ENCODE measurements at regions not wholly inside any gene's neighbourhood (a gene's known extent, or its start where the extent isn't known, plus 50 kb on each side); places are given as distances from the start of the nearest gene placed in this dataset.
"Not testable (repeated sequence)": the region's sequence is repeated elsewhere in the genome, so short reads cannot be mapped to it uniquely, and the experiment has no call there.

GRCh38 chr14:106489112-106489881 is 962.9 kb downstream of the TMEM121 start:
- no peak for DNase-seq

- DNase-seq = no peak
Measured at GRCh38 chr14:106490442-106490841, 964.1 kb downstream of the TMEM121 start.

GRCh38 chr14:106491851-106492250 is 965.5 kb downstream of the TMEM121 start:
- DNase-seq = no peak

DNA sequence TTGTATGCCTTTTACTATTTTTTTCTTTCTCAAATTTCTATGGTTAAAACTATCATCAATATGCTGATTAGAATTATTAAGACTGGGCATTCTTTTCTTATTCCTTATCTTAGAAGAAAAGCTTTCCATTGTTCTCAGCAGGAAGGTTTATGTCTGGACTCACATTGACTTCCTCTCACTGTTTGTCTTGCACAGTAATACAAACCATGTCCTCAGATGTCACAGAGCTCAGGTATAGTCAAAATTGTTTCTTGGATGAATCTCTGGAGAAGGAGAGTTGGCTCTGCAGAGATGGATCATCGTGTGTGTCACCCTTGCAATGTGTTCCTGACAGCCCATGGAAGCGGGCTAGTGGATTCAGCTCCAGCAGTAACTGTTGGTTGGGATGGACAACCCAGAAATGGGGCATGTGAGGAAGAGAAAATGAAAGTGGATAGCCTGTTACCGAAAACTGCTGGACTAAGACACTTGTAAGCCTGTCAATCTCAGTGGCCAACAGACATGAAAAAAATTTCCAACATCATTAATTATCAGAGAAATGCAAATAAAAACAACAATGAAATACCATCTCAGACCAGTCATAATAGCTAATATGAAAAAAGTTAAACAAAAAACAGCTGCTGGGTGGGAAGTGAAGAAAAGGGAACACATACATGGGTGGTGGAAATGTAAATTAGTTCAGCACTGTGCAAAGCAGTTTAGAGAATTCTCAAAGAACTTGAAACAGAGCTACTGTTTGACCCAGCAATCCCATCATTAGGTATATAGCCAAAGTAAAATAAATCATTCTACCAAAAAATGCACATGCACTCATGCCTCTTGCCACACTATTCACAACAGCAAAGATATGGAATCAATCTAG is 967.8 kb downstream of the TMEM121 start:
- DNase-seq = no peak

DNA sequence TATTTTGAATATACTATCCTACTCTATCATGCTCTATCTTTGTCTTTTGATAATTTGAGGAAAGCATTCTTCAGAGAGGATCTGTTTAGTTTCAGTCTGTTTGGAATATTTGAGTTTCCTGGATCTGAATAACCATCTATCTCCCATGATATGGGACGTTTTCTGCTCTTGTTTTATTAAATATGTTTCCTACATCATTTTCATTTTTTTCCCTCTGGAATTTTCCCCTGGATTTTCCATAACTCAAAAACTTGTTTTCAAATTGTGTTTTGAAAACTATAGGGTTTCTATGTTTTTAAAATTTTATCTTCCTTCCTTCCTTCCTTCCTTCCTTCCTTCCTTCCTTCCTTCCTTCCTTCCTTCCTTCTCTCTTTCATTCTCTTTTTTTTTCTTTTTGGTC is 974.2 kb downstream of the TMEM121 start:
- no peak for DNase-seq

GRCh38 chr14:106501898-106502297 is 975.5 kb downstream of the TMEM121 start:
- DNase-seq = no peak

- no peak for DNase-seq
Measured at GRCh38 chr14:106505366-106505765, 979.0 kb downstream of the TMEM121 start.

- no peak for DNase-seq
Measured at GRCh38 chr14:106506881-106507305, 980.5 kb downstream of the TMEM121 start.

DNA sequence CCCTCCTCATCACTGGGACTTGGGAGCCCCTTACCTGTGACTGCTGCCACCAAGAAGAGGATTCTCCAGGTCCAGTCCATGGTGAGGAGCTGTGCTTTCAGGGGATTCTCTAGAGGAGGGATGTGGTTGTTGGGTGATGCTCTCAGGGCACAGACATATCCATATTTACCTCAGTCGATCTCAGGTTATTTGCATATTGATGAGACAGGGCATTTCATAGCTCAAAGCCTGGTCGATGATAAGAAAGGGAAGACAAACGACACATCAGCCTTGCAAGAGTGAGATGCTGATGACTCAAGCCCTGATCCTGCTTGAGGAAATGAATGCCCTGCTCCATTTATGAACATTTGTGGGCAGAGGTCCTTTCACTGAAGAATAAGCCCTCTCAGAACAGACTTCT is 981.0 kb downstream of the TMEM121 start:
- DNase-seq = no peak

- no peak for DNase-seq
Measured at GRCh38 chr14:106508216-106508615, 981.8 kb downstream of the TMEM121 start.

DNA sequence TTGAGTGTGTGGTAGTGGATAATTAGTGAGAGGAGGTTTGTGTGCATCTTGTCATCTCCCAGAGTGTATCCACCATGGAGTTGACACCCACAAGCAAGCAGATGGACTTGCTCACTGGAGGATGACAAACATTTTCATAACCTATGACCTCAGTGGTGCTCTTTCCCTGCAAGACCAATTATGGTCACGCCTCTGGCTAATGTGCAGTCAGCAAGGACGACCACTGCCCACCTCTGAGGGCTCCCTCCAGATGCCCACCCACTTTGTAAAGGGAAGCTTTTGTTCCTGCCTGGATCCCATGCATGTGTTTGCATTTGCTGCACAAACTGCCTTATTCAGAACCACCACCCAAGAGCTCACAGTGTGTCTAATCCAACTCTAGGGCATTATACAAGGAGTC is 982.8 kb downstream of the TMEM121 start:
- no peak for DNase-seq

DNA sequence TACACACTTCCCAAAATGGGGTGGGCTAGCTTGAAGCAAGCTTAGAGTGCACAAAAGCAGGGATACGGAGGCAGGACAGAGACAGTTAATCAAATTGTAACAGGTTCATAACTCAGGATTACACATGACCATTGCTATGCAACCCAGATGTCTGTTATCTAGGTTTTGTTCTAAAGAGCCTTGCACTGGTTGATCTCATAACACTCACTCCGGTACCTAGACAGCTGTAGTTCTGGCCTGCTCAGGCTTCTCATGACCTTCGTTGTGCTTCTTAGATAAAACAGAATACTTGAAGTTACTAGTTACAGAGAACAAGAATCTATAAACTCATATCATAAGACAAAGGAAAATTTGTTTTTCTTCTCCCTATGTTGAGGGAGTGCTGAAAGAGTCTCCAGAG is 983.4 kb downstream of the TMEM121 start:
- DNase-seq = no peak

GRCh38 chr14:106511006-106511799 is 984.8 kb downstream of the TMEM121 start:
- no peak for DNase-seq

DNA sequence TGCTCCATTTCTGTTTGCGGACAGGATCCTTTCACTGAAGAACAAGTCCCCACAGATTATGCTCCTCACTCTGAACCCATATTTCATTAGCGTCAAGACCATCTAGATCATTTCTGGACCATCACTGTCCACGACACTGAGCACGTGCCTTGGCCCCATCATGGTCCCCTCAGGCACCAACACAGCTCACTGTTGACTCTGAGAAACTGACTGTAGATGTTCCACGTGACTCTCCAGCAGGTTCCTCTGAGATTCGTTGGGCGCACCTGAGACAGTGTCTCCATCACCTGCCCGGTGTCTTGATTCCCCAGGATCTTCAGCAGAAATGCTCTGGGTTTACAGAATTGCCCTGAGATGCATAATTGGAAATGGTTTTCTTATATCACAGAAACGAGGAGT is 985.4 kb downstream of the TMEM121 start:
- DNase-seq = no peak

DNA sequence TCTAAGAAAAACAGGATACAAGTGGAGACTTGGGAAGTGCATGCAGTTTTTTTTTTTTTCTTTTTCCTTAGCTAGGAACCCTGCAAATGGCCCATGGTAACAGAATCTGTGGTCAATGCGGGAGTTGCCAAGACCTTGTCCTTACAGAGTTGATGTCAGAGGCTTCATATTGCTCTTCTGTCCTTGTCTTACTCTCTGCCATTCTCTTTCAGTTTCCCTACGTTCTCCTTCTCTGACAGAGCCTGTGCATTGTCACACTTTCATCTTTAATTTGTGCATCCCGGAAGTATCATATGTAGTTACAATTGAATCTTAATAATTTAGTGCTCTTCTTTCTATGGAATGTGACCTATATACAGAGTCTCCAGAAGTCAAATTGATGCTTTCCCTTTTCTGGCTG is 986.9 kb downstream of the TMEM121 start:
- DNase-seq = no peak

DNA sequence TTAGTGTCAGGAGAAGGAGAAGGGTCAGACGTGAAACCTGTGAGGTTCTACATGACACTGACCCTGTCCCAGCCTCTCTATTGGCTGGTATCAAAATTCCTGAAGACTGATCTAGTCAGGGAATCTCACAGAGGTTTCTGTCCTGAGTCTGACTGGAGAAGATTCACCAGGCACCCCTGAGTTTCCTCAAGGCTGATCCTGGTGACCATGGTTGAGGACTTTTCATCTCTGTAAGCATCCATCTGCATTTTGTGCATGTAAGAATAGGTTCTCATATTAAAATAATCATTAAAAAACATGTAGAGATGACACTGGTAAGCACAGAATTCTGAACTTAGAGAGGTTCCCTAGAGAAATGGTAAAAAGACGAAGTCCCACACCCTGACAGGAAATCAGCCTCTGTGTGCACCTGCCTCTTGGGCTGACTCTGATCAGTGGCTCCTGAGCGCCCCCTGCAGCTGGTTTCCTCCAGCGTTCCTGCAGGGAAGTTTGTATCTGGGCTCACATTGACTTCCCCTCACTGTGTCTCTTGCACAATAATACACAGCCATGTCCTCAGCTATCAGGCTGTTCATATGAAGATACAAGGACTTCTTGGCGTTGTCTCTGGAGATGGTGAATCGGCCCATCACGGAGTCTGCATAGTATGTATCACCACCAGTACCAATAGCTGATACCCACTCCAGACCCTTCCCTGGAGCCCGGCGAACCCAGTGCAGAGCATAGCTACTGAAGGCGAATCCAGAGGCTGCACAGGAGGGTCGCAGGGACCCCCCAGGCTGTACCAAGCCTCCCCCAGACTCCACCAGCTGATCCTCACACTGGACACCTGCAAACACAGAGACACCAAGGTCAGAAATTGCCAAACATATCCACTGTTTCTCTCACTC is 991.9 kb downstream of the TMEM121 start:
- DNase-seq = no peak

DNA sequence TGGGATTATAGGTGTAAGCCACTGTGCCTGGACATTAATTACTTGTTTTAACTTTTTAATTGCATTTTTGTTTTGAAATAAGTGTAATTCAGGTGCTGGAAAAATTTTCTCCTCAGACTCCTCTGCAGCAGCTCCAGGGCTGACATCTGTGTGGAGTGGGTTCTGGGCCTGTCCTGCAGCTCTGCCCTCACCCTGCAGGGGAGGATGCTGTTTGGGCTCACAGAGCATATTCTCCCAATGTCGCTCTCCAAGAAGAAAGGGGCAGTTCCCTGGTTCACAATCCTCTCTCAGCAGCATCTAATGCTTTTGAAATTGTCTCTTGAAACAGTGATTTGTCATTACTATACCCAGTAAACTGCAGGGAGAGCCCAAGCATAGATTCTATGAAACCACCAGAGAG is 995.7 kb downstream of the TMEM121 start:
- DNase-seq = not testable (repeated sequence)

DNA sequence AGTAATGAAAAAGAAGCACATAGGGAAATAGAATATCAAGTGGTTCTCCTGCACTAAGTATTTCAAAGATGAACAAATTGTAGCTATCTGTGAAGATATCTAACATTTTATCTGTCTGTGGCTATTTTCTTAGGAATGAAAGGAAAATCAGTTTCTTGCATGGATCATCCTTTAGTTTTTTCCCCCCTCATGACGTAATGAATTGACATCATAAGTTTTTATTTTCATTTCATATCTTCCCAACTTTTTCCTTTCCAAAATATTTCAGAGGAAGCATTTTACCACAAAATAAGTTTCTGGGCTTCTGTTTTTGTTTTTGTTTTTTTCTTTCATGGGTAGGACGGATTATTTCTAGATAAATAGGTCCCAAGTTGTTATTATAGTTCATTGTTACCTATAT is 996.6 kb downstream of the TMEM121 start:
- no peak for DNase-seq

- no peak for DNase-seq
Measured at GRCh38 chr14:106528717-106529116, 1002.3 kb downstream of the TMEM121 start.

DNA sequence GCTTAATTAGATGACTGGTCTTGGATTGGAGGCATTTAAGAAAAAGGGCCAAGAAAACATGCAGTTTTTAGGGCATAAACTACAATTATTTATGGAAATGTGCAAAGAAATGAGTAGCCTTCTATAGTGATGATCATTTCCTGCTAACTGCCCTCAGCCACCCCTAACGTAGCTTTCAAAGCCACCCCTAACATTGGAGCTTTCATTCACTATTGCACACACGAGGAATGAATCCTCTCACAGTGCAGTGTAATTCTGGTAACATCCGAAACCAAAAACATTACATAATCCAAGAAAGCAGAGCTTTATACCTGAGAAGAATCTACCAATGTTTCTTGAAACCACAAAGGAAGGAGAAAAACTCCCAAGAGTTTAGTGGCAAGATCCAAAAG is 1003.6 kb downstream of the TMEM121 start:
- DNase-seq = no peak

DNA sequence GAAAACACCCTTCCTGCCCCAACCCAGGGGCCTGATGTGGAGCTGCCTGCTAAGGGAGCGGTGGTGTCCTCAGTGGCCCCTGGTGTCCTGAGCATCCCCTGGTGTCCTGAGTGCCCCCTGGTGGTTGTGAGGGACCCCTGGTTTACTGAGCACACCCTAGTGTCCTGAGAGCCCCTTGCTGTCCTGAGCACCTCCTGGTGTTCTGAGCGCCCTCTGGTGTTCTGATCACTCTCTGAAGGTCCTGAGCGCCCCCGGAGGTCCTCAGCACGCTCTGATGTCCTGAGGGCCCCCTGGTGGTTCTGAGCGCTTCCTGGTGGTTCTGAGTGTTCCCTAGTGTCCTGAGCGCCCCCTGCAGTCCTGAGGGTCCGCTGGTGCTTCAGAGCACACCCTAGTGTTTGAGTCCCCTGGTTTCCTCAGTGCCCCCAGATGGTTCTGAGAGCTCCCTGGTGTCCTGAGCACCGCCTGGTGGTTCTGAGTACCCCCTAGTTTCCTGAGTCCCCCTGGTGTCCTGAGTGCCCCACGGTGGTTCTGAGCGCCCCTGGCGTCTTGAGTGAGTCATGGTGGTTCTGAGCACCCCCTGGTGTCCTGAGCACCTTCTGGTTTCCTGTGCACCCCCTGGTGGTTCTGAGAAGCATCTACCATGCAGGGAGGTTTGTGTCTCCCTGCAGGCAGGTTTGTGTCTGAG is 1004.2 kb downstream of the TMEM121 start:
- DNase-seq = no peak

GRCh38 chr14:106537597-106537996 is 1011.2 kb downstream of the TMEM121 start:
- not testable (repeated sequence) for DNase-seq
